ENCODE measurements at regions not wholly inside any gene's neighbourhood (a gene's known extent, or its start where the extent isn't known, plus 50 kb on each side); places are given as distances from the start of the nearest gene placed in this dataset.

DNA sequence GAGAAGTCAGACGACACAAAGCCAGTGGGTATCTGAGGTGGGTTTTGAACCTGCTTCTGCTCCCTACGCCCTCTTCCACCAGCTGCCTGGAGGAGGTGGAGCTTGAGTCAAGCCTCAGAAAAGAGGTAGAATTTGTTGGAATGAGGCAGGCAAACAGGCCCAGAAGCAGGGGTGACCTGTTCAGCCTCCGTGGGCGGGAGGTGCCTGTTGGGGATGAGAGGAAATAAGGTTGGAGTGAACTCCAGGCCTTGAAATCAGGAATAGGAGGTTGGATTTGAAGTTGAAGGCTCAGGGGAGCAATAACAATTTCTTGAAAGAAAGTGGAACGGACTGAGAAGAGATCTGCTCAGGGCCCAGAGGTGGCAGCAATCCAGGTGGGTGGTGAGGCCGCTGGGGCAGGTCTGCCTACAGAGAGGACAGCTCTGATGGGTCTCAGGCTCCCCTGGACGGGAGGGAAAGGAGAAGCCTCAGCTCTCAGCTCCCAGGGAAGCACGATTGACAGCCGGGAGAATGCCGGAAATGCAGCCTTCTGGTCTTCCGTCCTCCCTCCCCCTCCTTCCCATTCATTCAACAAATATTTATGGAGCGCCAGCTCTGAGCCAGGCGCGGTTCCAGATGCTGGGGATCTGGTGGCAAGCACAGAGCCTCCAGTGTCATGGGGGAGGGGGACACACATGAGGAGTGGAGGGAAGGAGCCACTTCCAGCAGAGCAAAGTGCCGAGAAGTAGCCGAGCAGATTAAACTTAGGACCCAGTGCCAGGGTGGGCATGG, 61.9 kb upstream of the CIBAR2 start:
- DNase-seq, result peak; percentile 70

DNA sequence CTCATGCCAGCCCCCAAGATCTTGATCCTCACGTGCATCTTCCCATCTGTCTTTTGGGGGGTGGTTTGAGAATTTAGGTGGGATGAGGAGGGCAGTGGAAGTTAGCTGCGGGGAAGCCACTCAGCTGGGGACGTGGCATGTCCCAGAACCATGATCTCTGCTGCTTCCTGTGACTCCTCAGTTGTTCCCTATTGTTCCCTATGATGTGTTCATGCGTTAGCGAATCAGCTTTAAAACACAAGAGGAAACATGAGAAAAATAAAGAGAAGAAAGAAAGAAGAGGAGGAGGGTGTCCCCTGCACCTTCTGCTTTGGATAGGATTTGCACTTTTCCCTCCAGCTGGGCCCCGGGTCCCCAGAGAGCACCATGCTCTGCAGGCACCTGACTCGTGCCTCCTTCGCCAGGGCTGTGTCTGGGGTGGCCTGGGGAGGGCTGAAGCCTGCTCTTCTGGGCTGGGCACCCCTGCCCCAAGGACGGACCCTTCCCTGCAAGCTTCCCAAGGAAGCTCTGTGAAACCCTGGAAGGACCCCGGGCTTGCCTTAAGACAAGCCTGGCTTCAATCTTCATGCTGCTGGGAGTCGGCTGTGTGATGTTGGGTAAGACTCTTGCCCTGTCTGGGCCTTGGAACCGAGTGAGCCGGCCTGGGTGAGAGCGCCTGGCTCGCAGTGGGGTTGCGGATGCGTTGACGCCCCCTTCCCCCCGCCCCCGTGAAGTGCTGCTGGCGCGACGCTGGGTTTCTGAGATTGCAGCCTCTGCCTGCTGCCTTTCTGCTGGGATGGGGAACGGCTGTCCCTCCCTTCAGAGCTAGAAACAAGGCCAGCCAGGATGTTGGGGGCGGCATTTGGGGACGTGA, 62.8 kb upstream of the CIBAR2 start:
- no peak for DNase-seq

DNA sequence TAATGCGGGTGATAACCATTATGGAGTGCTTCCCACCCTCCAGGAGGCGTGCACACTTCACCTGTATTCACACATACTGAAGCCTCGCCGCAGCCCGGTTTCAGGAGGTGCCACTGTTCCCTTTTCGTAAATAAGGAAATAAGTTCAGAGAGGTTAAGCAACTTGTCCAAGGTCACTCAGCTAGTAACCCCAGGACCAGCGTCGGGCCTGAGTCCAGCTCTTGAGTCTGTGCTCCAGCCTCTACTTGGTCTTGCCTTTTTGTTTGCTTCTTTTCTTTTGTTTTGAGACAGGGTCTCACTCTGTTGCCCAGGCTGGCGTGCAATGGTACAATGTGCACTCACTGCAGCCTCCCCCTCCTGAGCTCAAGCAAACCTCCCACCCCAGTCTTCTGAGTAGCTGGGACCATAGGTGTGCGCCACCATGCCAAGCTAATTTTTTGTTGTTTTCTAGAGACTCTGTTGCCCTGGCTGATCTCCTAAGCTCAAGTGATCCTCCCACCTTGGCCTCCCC, 63.5 kb upstream of the CIBAR2 start:
- DNase-seq, result no peak

DNA sequence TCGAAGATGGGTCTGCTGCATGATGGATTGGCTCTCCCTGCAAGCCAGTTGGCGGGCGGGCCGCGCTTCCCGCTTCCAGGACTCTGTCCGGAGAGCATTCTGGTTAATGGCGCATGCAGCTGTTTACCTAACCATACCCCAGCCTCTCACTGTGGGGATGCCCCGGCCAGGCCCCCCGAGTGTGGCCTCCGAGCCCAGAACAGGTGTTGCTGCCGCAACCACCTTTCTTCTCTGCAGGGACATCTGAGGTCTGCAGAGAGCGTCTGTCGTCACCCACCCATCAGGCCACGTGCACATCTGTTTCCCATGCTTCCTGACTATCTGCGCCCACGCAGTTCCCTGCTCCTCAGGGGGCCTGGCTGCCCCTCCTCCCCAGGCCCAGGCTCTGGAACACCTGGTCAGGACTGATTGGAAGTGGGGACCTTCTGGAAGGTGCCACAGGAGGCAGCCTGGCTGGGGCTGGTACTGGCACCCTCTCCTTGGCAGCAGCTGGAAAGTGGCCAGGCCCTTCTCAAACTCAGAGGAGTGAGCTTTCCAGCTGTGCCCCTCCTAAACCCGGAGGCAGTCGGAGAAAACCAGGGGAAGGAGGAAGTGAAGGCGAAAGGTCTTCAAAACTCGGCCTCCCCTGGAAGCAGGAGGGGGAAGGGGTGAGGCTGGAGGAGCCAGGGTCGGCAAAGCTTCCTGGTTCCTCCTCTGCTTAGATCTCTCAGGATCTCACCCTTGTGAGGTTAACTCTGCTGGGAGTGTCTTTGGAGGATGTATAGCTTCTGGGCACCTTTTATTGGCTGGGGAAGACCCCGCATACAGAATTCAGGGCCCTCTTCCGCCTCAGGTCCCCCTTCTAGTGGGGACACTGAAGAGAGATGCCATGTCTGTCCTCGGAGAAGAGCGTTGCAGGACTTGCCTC, 64.5 kb upstream of the CIBAR2 start:
- no peak for DNase-seq

DNA sequence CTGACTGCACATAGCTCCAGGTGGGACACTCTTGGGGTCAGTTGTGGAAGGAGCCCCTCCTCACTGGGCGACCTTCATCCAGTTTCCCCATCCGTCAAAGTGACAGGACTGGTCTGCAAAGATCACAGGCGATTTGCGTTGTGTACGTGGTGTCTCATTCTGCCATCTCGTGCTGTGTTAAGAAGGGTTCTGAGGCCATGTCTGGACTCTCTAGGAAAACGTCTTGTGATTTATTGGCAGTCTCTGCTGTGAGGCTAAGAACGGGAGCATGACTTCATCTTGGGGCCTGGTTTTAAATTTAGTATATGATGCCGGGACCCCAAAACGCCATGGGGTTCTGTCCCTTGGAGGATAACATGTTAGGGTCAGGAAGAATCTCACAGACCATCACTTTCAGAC, 65.2 kb upstream of the CIBAR2 start:
- DNase-seq, result no peak

DNA sequence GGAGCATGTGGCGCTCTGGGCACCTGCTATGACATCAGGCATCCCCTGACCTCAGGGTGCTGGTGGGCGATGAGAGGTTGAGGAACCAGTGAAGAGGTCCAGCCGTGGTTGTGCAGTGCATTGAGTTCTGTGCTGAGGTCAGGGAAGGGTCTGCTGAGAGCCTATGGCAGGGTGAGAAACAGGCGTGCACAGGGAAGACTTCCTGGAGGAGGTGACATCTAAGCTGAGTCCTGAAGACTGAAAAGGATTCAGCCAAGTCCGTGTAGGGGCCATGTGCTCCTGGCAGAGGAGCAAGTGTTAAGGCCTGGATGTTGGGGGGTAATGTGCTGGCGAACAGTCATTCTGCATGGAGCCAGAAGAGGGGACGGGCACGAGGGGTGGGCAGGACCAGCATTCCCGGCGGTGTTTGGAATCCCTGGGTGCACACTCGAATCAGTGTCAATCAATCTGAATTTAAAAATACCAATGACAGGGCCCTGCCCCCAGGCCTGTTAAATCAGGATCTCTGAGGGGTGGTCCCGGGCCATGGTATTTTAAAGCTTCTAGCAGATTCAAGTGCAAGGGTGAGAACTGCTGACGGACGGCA, 65.8 kb upstream of the CIBAR2 start:
- DNase-seq, result no peak

DNA sequence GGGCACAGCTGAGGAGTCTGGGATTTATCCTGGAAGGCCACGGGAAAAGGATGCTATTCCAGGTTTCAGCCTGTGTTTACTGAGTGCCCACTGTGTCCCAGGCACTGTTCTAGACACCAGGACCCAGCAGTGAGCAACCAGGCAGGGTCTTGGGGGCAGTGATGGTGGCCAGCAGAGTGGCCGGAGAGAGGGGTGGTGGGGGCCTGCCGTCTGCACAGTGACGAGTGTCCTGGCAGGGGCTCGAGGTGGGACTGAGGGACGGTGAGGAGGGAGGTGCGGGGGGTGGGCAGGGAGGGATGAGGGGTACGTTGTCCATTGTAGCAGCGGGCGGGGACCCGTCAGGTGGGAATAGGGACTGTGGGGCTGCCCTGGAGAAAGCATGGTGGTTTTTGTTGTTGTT, 66.3 kb upstream of the CIBAR2 start:
- no peak for DNase-seq

DNA sequence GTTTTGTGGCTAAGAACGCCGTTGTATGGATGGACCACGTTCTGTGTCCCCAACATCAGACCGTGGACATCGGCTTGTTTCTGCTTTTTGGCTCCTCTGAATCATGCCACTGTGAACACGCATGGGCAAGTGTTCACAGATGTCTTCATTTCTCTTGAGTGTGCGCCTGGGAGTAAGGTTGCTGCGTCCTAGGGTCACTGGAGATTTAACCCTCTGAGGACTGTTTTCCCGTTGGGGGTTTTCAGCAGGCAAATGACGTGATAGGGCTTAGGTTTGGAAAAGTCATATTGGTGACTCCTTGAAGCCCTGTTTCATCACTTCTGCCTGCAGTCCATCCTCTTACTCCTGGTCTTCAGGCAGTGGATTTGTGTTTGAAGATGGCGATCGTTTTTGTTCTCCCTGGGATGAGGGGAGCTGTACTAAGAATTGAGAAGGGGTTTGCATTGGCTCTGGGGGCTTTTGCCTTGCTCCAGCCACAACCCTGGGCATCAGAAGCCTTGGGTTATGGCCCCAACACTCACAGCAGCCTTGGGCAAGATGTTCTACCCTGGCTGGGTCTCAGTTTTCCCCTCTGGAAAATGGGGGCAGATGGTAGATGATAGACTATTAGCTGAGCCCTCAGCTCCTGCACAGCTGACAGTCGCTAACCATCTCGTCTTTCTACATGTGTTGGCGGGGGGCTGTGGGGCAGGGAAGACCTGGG, 67.2 kb upstream of the CIBAR2 start:
- DNase-seq, result no peak

DNA sequence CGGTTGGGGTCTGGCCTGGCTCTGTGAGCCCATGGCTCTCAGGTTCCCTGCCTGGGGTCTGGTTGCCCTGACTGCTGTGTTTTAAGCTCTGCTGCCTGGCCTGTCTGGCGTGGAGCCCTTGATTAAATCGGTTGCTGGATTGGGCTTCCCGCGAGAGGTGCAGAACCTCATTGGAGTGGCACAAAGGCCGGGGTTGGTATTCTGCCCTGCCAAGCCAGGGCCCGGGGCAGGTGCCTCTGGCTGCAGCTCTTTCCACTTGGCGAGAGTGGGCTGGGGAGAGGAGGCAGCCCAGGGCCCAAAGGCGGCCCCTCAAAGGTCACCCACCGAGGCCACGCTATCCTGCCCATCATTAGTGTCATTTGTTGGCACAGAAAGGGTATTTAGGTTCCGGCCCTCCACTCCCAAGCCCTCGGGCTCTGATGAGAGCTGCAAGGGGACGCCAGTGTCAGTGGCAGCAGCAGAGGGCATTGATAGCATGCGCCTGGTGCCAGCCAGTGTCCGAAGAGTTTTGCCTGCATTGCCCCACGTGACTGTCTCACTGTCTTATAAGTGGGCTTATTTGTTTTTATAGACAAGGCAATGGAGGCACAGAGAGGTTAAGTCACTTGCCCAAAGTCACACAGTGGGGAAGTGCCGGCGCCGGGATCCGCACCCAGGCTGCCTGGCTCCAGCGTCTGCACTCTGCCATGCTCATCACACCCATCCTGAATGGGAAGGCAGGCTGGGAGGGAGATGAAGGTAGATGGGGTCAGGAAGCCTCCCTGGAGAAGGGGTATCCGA, 68.0 kb upstream of the CIBAR2 start:
- no peak for DNase-seq

DNA sequence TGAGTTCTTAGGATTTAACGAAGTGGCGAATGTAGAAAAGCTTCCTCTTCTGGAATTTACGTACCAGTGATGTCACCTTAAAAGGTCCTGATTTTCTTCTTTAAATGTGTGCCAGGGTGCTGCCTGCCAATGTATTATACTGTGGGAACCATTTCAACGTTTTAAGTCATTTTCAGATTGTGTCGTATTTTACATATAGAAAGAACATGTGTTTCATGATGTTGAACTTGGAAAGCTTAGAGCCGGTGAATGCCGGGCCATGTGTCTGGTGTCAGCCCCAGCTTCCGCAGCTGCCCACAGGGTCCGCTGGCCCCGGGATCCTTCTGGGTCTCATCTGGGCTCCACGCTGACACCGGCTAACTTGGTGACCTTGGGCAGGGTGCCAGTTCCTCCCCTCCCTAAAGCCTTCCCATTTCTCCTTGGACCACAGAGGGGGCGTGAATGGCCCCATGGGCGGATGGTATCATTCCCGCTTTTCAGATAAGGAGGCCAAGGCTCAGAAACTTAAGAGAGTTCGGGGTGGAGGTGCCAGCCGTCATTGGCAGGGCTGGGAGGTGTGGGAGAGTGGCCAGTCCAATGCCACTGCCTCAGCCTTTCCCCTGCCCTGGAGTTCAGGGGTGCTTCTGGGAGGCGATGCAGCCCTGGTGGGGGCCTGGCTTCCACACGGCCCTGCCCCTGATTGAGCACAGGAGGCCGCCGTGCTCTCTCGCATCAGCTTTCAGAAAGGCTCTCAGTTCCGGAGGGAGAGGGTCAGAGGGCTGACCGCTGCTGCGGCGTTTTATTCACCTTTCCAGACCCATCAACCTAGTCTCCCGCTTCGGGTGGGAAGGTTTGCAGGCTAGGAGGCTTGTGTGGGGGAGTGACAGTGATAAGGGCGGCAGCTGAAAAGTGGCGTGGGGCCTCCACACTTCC, 68.8 kb upstream of the CIBAR2 start:
- DNase-seq, result no peak

DNA sequence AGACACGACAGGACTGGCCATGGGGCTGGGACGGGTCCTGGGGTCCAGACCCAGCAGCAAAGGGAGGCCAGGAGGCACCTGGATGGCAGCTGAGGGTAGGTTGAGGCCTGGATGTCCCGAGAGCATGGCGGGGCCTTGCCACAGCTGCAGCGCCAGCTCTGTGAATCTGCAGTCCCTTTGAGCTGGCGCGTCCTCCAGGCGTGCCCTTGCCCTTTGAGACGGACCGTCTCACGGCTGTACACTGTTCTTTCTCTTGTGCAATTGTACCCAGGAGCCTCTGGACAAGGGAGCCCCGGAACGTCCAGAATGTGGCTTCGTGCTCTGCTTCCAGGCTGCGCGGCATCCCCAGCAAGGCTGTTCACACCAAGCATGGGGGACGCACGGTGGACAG, 69.5 kb upstream of the CIBAR2 start:
- no peak for DNase-seq

DNA sequence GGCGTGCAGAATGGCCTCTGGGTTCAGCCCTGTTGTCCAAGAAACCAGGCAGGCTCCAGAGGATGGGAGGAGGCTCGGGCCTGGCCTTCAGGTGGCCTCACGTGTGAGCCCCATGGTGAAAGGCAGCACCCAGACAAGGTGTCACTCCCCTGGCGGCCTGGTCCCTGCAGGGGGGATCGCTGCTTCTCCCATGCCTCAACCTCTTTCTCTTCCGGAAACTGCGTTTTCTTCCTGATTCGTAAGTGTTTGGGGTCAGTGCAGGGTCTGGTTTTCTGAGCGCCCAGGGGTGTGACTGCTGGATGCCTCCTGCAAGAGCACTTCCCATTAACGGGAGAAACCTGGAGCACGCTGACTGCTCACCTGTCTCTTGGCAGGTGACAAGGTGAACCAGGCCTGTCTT, 70.0 kb upstream of the CIBAR2 start:
- DNase-seq, result no peak

DNA sequence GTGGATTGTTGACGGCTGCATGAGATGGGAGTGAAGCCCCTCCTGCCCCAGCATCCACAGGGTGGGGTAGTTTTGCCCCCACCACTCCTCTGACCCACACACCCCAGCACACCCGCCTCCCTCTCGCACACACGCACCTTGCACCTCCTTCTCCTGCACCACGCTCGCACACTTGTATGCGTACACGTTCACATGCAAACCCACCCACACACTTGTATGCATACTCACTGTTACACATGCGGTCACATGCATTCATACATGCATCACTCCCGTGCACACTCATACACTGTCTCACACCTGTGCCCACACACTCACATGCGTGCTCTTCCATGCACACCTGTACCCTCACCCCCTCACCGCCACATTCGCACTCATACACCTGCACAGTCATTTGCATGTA, 70.5 kb upstream of the CIBAR2 start:
- no peak for DNase-seq

DNA sequence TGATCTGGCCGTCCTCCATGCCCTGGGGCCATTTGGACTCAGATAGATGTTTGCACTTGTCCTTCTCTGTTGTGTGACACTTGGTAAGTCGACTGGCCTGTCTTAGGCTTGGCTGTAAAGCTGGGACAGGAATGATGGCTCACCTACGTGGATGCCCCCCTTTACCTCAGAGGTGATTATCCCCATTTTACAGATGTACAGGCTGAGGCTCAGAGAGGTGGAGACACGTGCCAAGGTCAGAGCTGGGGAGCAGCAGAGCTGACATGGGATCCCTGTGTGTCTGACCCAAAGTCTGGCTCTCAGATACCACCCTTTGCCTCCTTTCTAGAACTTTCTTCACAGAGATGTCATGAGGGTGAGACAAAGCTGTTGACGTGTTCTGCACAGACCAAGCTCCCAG, 71.3 kb upstream of the CIBAR2 start:
- DNase-seq, result no peak

DNA sequence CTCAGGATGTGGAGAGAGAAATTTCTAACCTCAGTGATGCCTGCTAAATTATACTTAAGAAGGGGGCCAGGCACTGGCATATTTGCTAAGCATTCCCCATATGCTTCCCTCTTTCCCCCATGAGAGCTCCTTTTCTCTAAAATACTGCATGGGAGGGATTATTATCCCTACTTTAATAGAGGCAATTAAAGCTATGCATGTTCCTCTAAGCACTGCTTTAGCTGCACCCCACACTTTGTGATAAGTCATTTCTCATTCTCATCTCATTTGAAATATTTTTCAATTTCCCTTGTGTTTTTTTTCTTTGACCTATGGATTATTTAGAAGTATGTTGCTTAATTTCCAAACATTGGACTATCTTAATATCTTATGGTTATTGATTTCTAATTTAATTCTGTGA, 72.1 kb upstream of the CIBAR2 start:
- no peak for DNase-seq

DNA sequence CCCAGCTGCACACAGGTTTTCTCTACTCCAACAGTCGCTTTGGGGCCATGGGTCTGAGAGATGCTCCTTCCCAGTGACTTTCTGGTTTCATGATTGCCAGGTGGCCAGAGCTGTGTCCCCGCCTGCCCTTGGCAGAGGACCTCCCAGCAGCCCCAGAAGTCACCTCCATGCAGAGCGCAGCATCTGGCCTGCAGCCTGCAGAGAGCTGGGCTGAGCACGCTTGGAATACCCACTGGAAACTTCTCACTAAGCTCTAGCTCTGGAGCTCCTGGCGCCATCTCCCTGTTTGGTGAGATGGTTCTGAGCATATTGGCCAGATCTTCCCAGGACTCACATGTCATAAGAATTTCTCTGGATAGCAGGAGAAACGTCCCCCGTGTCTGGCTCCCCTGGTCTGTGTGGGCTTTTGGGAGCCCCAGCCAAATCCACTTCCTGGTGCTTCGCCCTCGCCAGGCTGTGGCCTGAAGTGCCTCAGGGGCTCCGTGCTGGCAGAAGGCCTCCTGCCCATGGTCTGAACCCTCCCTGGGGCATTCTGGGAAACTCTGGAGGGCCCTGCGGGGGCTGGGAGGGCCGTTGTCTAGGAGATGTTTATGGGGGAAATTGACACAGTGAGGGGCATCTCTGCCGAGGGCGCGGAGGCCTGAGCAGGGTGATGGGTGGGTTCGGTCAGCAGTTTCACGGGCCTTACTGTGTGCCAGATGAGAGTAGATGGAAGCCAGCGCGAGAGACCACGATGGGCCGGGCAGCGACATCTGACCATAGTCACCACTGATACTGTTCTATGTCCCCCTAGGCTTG, 73.2 kb upstream of the CIBAR2 start:
- no peak for DNase-seq

DNA sequence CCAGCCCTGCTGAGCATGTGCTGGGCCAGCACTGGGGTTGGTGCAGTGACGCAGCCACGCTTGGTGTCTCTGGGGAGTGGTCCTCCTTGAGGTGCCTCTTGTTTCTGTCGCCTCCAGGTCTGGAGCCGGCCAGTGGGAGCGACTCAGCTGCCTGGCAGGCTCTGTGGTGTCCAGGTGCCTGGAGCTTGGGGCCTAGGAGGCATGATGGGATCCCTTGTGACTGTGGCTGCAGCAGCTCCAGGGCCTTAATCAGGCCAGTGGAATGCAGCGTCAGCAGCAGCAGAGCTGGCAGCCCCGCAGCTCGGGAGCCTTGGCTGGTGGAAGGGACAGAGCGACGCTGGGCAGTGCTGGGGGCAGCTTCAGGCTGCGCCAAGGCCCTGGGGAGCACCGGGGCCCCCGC, 74.7 kb upstream of the CIBAR2 start:
- no peak for DNase-seq

DNA sequence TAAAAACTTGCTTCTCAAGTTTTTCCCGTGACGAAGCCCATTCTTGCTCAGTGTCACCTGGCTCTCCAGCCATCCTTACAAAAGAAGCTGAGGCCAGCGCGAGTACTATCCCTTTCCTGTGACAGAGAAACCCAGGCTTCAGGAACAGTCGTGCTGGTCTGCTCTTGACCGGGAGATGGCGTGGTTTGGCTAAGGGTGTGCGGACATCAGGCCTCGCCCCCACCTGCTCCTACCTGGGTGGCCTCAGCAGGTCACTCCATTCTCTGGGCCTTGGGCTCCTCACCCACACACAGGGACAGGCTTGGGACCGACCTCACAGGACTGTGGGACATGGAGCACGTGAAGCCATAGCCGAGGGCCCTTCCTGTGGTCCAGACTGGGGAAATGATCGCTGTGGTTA, 75.2 kb upstream of the CIBAR2 start:
- DNase-seq, result no peak

DNA sequence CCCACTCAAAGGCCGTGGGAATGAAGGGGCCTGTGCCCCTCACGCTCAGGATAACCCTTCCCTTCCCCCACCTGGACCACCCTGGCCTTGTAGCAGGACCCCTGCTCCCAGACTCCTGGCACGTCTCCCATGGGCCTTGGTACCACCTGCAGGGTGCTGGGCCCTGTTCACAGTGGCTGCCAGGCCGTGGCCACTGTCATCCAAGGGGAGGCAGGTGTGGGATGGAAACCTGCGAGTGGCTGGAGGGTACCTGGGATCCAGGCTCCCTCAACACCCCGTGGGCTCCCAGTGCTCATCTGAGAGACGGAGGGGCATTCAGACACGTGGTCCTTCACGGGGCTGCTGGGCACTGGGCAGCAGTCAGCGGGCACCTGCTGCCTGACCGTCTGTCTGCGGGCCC, 75.6 kb upstream of the CIBAR2 start:
- DNase-seq, result no peak

Measured in NCI-H1694 treated with DMSO at 0.1 percent for 48 hours (cell line).